Upper lobe of left lung (tissue), 4 donors: ENCODE measurements at regions not wholly inside any gene's neighbourhood (a gene's known extent, or its start where the extent isn't known, plus 50 kb on each side); places are given as distances from the start of the nearest gene placed in this dataset.

Experiments
- POLR2AphosphoS5 ChIP-seq, 2 donors: sonication (generic); formaldehyde crosslinking; IDR thresholded peaks; one replicate each; pipeline ENCODE4 v1.5.1; 2017; ENCODE audit warnings: antibody characterized with exemption in 2 of 2
- TF ChIP-seq, protein P1 (sequence below), 6 experiments: fragments of 450-650 bp in 4 of 6; fragments of 200-600 bp in 2 of 6; sonication (generic) in 2 of 6; IDR thresholded peaks; one replicate each; pipeline ENCODE4 v1.5.1; 2016 to 2019; ENCODE audit warnings: antibody characterized with exemption in 6 of 6

DNA sequence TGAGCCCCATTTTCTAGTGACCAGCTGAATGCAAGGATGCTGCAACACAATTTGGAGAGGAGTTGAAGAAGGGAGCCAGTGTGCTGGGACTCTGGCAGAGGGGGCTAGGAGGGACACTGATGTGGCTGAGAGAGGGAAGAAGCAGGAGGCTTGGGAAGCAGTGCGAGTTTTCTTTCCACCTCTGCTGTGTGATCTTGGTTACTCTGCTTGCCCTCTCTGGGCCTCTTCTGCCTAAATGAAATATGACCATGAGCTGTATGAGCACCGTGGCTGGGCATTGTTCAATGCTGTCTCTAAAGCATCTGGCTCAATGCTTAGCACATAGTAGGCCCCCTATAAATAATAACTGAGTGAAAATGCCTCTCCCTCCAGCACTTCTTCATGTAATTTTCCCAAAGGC lies 65.3 kb upstream of the PAX7 start:
- TF ChIP-seq, protein P1, sequence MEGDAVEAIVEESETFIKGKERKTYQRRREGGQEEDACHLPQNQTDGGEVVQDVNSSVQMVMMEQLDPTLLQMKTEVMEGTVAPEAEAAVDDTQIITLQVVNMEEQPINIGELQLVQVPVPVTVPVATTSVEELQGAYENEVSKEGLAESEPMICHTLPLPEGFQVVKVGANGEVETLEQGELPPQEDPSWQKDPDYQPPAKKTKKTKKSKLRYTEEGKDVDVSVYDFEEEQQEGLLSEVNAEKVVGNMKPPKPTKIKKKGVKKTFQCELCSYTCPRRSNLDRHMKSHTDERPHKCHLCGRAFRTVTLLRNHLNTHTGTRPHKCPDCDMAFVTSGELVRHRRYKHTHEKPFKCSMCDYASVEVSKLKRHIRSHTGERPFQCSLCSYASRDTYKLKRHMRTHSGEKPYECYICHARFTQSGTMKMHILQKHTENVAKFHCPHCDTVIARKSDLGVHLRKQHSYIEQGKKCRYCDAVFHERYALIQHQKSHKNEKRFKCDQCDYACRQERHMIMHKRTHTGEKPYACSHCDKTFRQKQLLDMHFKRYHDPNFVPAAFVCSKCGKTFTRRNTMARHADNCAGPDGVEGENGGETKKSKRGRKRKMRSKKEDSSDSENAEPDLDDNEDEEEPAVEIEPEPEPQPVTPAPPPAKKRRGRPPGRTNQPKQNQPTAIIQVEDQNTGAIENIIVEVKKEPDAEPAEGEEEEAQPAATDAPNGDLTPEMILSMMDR (IDR thresholded peaks at IDR 0.05), result no peak
- TF ChIP-seq POLR2AphosphoS5 (IDR thresholded peaks at IDR 0.05), result no peak
